GM10266 (cell line): ENCODE measurements at regions not wholly inside any gene's neighbourhood (a gene's known extent, or its start where the extent isn't known, plus 50 kb on each side); places are given as distances from the start of the nearest gene placed in this dataset.
"Not testable (repeated sequence)": the region's sequence is repeated elsewhere in the genome, so short reads cannot be mapped to it uniquely, and the experiment has no call there.

Experiments used
- DNase-seq: peaks from one replicate; pipeline ENCODE4 v3.0.0; 2012; ENCODE audit errors: extremely low spot score
- TF ChIP-seq, protein P1 (sequence below): IDR thresholded peaks from 2 replicates; pipeline ENCODE4 v1.5.1; 2012; ENCODE audit warnings: mild to moderate bottlenecking, low read depth; ENCODE audit not compliant: control insufficient read depth, insufficient read depth; ENCODE audit errors: missing control alignments

DNA sequence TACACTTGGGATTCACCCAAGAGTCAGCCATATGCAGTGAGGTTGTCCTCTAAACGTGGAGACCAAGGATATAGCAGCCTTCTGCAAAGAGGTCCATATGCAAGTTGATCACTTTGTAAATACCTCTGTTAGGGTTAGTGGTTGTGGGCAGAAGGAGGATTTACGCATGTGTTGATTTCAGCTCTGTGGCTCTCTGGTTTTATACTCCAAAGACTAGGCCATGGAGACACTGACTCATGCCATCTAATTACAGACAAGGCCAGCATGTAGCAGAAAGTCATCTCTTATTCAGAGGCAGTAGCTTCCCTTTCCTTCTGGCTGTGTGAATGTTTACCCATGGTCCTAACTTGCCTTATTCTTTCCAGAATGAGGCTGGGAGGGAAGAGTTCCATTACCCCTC lies 140.9 kb upstream of the GOLGA6L4 start:
- not testable (repeated sequence) for DNase-seq

DNA sequence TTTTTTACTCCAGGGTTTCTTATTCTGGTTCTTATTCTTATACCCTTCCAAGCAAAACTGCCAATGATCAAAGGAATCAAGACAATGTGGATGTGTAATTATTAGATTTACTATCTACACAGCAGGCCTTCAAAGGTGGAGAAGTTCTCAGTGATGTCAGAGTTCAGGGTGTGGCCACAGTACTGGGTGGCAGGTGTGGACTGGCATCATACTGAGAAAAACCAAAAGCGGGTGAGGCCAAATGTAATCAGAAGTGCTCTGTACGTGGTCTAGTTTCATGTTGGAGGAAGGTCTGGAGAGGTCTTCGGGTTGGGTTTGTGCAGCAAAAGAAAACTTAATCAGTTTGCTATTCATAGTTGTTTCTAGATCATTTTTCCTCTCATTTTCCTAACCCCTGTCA lies 138.5 kb upstream of the GOLGA6L4 start:
- not testable (repeated sequence) for DNase-seq

DNA sequence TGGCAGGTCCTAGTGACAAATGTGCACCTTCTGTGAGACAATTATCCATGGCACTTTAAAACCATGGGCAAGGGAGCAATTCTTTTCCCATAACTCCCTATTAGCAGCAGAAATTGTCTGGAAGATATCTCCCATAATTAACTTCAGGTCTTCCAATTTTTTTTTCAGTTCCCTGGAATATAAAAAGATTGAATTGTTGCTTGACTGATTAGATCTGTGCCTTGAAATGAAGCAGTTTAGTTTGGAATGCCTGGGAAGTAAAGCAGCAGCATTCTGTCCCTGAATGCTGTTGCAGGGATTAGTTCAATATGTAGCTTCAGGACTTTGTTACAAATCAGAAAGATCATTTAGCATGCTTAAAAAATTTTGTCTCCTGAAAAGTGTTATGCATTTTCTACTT lies 137.0 kb upstream of the GOLGA6L4 start:
- TF ChIP-seq, protein P1, sequence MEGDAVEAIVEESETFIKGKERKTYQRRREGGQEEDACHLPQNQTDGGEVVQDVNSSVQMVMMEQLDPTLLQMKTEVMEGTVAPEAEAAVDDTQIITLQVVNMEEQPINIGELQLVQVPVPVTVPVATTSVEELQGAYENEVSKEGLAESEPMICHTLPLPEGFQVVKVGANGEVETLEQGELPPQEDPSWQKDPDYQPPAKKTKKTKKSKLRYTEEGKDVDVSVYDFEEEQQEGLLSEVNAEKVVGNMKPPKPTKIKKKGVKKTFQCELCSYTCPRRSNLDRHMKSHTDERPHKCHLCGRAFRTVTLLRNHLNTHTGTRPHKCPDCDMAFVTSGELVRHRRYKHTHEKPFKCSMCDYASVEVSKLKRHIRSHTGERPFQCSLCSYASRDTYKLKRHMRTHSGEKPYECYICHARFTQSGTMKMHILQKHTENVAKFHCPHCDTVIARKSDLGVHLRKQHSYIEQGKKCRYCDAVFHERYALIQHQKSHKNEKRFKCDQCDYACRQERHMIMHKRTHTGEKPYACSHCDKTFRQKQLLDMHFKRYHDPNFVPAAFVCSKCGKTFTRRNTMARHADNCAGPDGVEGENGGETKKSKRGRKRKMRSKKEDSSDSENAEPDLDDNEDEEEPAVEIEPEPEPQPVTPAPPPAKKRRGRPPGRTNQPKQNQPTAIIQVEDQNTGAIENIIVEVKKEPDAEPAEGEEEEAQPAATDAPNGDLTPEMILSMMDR, result no peak
- no peak for DNase-seq

DNA sequence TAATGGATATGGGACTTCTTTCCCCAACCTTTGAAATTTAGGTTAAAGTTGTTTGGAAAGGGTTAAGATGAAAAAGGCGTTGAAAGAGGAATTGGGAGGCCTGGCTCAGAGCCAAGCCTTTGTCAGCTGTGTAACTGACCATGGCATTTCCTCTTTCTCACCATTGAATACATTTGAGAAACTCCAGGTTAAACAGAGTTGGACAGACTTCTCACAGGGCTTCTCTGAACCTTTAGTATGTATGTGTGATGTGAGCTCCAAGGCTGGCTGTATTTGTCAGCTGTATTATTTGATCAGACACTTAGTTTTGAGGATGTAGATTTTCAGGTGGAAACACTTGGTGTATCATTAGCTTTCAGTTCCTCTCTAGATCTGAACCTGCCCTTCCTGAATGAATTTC lies 136.4 kb upstream of the GOLGA6L4 start:
- TF ChIP-seq, protein P1, result no peak

DNA sequence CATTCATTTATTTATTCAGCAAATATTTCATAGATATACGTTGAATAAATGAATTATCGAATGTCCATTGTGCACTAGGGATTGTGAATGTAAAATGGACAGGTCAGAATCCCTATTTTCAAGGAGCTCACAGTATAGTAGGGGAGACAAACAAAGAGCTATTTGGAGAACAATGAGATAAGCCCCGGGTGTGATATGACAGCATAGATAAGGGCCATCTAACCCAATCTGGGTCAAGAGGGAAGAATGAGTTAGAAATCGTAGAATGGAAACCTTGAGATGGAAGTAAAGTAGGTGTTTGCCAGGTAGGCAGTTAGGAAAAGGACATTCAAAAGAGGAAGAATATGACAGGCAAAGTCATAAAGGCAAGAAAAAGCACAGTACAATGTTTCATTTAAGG lies 132.2 kb upstream of the GOLGA6L4 start:
- DNase-seq, result no peak
- TF ChIP-seq, protein P1, result no peak

More for the DNA sequence above, 136.4 kb upstream of the GOLGA6L4 start:
- DNase-seq, result no peak

DNA sequence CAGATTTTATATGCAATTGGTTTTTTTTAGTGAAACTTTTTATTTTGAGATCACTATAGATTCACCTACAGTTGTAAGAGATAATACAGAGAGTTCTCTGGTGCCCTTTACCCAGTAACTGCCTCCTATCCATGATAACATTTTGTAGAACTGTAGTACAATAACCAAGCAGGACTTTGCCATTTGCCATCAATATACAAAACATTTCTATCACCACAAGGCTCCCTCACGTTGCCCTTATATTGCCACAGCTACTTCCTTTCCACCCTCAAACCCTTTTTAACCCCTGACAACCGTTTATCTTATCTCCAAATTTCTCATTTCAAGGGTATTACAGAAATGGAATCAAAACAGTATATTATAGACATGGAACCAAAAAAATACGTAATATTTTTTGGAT lies 130.7 kb upstream of the GOLGA6L4 start:
- DNase-seq, result no peak
- TF ChIP-seq, protein P1, result no peak

DNA sequence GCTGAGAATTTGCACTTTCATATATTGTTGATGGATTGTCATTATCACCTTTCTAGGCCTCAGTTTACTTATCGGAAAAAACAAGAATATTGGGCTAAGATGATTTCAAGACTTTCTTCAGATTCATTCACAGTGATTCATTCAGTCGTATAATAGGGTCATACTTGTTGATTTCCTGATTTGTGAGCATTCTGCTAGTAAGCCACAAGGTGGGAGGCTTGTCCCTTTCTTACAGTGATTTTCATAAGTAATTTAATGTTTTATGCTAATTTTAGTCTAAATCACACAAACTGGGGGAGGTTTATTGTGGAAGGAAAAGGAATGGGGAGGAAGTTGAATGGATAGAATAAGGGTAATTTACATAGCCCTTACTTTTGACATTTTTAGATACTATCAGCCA lies 126.8 kb upstream of the GOLGA6L4 start:
- TF ChIP-seq, protein P1, result no peak
- no peak for DNase-seq

DNA sequence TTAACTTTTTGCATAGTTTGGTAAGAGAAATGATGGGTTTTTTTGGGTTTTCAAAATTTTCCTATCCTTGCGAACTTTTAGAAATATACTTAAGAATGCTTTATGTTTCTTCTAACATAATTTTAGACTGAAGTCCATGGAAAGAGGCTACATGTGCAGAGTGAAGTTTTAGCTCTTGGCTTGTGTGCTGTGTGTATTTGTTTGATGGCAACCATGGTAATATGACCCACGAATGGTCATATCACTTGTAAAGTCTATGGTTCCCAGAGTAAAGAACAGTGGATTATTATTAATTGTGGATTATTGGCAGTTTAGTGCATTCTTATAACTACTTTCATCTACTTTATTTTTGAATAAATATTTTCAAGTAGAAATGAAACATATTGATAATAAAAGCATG lies 124.0 kb upstream of the GOLGA6L4 start:
- TF ChIP-seq, protein P1, result no peak
- DNase-seq, result no peak
